GM12878 (cell line): ENCODE measurements at regions not wholly inside any gene's neighbourhood (a gene's known extent, or its start where the extent isn't known, plus 50 kb on each side); places are given as distances from the start of the nearest gene placed in this dataset.

Experiments
- ATAC-seq: fragments of 200-7000 bp; cut with Tn5 transposase; 3 replicates; pipeline ENCODE4 v1.9.1; 2020; ENCODE audit warnings: mild to moderate bottlenecking, moderate library complexity
- BruUV-seq: library from RNA; stranded (reverse); fragments of 400-500 nt; replicated peaks from 2 replicates; lab custom pipeline; 2021; lab: Mats Ljungman, UMichigan
- CTCF ChIA-PET: fragments of 300-600 bp; sonication (Branson Sonifier 250); formaldehyde crosslinking; extraction: SDS; loops from one replicate; lab custom pipeline; 2021; ENCODE audit warnings: inconsistent platforms; lab: Yijun Ruan, JAX
- POLR2A ChIA-PET: fragments of 350-600 bp; formaldehyde crosslinking; extraction: SDS; loops from one replicate; lab custom pipeline; 2021; ENCODE audit warnings: inconsistent platforms; lab: Charles Lee
- RAD21 ChIA-PET: fragments of 300-600 bp; sonication (Branson Sonifier 250); formaldehyde crosslinking; loops from one replicate; lab custom pipeline; 2023; ENCODE audit warnings: antibody characterized with exemption; ENCODE audit not compliant: unreplicated experiment; lab: Charles Lee
- SMC1A ChIA-PET: fragments of 300-600 bp; sonication (Branson Sonifier 250); formaldehyde crosslinking; loops from one replicate; lab custom pipeline; 2023; ENCODE audit not compliant: unreplicated experiment, uncharacterized antibody; lab: Charles Lee
- DNase-seq: peaks from one replicate; pipeline ENCODE4 v3.0.0-alpha.2; 2011; ENCODE audit warnings: low read depth, low spot score
- FAIRE-seq: peaks from 3 replicates; lab custom pipeline; 2011; peaks lifted over from hg19 to GRCh38; lab: Jason Lieb, UNC
- H2AFZ ChIP-seq: 2 replicates; pipeline ENCODE4 v1.6.0; 2011; ENCODE audit warnings: low read depth, low read length, control low read depth; ENCODE audit not compliant: control insufficient read depth
- H3K27ac ChIP-seq: 2 replicates; pipeline ENCODE4 v1.5.1; 2011; ENCODE audit warnings: control low read depth; ENCODE audit not compliant: control insufficient read depth, insufficient read depth
- H3K27me3 ChIP-seq, 2 experiments: replicated peaks in 1 of 2; 2 replicates each; pipeline versions ENCODE4 v1.6.0 to v1.6.1; 2011; ENCODE audit warnings: low read length in 1 of 2; ENCODE audit not compliant: control insufficient read depth in 2 of 2, insufficient read depth in 2 of 2
- H3K36me3 ChIP-seq, 2 experiments: 2 replicates each; pipeline ENCODE4 v1.5.1; 2011; ENCODE audit warnings: low read length in 1 of 2; ENCODE audit not compliant: control insufficient read depth in 2 of 2, insufficient read depth in 2 of 2
- H3K4me1 ChIP-seq: 2 replicates; pipeline ENCODE4 v1.6.1; 2011; ENCODE audit warnings: mild to moderate bottlenecking, low read length, moderate library complexity, mixed read lengths; ENCODE audit not compliant: control insufficient read depth, insufficient read depth
- H3K4me2 ChIP-seq: 2 replicates; pipeline ENCODE4 v1.6.0; 2011; ENCODE audit warnings: control low read depth; ENCODE audit not compliant: control insufficient read depth, insufficient read depth
- H3K4me3 ChIP-seq: fragments of 200-600 bp; sonication (generic); 2 replicates; pipeline ENCODE4 v1.5.1; 2016
- H3K79me2 ChIP-seq: 2 replicates; pipeline ENCODE4 v1.6.0; 2011; ENCODE audit warnings: low read length; ENCODE audit not compliant: control insufficient read depth, insufficient read depth
- H3K9ac ChIP-seq: 2 replicates; pipeline ENCODE4 v1.8.0; 2011; ENCODE audit warnings: low read length, control low read depth, mixed read lengths; ENCODE audit not compliant: control insufficient read depth, insufficient read depth
- H3K9me3 ChIP-seq: replicated peaks from 3 replicates; pipeline ENCODE4 v1.5.1; 2011; ENCODE audit warnings: mild to moderate bottlenecking, low read length; ENCODE audit not compliant: control insufficient read depth, insufficient read depth
- H4K20me1 ChIP-seq: 2 replicates; pipeline ENCODE4 v1.6.0; 2011; ENCODE audit not compliant: control insufficient read depth, insufficient read depth
- ATF2 ChIP-seq: IDR thresholded peaks from 2 replicates; pipeline ENCODE4 v1.6.1; 2012; ENCODE audit warnings: low read length, inconsistent platforms
- BCL3 ChIP-seq: IDR thresholded peaks from 2 replicates; pipeline ENCODE4 v1.6.1; 2011; ENCODE audit warnings: borderline replicate concordance, low read depth, mild to moderate bottlenecking, moderate library complexity, low read length; ENCODE audit not compliant: insufficient read depth, poor library complexity, severe bottlenecking
- CBX3 ChIP-seq: fragments of 200-600 bp; sonication (generic); IDR thresholded peaks from 2 replicates; pipeline ENCODE4 v1.6.1; 2016; ENCODE audit warnings: low read depth, borderline replicate concordance
- CHD4 ChIP-seq: fragments of 200-600 bp; sonication (generic); IDR thresholded peaks from 2 replicates; pipeline ENCODE4 v1.6.1; 2016; ENCODE audit warnings: mild to moderate bottlenecking
- CREM ChIP-seq: IDR thresholded peaks from 2 replicates; pipeline ENCODE4 v1.6.1; 2014; ENCODE audit warnings: antibody characterized with exemption, low read depth
- CUX1 ChIP-seq: IDR thresholded peaks from 2 replicates; pipeline ENCODE4 v1.6.1; 2012; ENCODE audit warnings: improper control_type of control experiment, low read depth, low read length; ENCODE audit not compliant: insufficient replicate concordance
- HCFC1 ChIP-seq: fragments of 150-350 bp; IDR thresholded peaks from 2 replicates; pipeline ENCODE4 v1.6.1; 2014; ENCODE audit warnings: low read length
- JUNB ChIP-seq: IDR thresholded peaks from 2 replicates; pipeline ENCODE4 v1.6.1; 2016; ENCODE audit warnings: antibody characterized with exemption, mild to moderate bottlenecking
- NR2C1 ChIP-seq: fragments of 450-650 bp; IDR thresholded peaks from 2 replicates; pipeline ENCODE4 v1.6.1; 2017; ENCODE audit warnings: antibody characterized with exemption, mild to moderate bottlenecking, moderate library complexity
- WRNIP1 ChIP-seq: IDR thresholded peaks from 2 replicates; pipeline ENCODE4 v1.6.1; 2011; ENCODE audit warnings: low read depth, low read length, improper control_type of control experiment, borderline replicate concordance
- in situ Hi-C: fragments of 300-500 bp; cut with MboI; formaldehyde crosslinking; loops from 9 replicates; pipeline ENCODE4 v1.14.3; 2018; ENCODE audit warnings: mixed read lengths
- intact Hi-C: fragments of 100-400 bp; cut with micrococcal nuclease; formaldehyde crosslinking; loops from one replicate; pipeline ENCODE4 v1.14.2; 2022; ENCODE audit not compliant: unreplicated experiment

- intact Hi-C loops (no loop called here), in situ Hi-C loops (no loop called here)
- no peak overlapping the region for H3K4me3 ChIP-seq
- no peaks in the 10 kb centered on the region for H4K20me1 ChIP-seq
- H3K4me2 ChIP-seq: no peak overlapping the region
- TF ChIP-seq JUNB: no peak
- no peak for TF ChIP-seq NR2C1
- no peak for TF ChIP-seq CREM
- TF ChIP-seq BCL3: no peak
- TF ChIP-seq CBX3: no peak
- no peak for TF ChIP-seq ATF2
- no peak for TF ChIP-seq CUX1
- TF ChIP-seq CHD4: no peak
- TF ChIP-seq WRNIP1: no peak
- no peak for TF ChIP-seq HCFC1
- no peak overlapping the region for H2AFZ ChIP-seq
- no peak for DNase-seq
- H3K27ac ChIP-seq: no peak overlapping the region
- H3K9me3 ChIP-seq: no peaks in the 10 kb centered on the region
- FAIRE-seq: no peak
- ATAC-seq: no peak
- H3K27me3 ChIP-seq: no peaks in the 10 kb centered on the region
- no peaks in the 10 kb centered on the region for H3K36me3 ChIP-seq
- H3K79me2 ChIP-seq: no peaks in the 10 kb centered on the region
- POLR2A ChIA-PET: no interaction called here
- RAD21 ChIA-PET: no interaction called here
- CTCF ChIA-PET: no interaction called here
- no TSS peak for BruUV-seq
- no peaks in the 10 kb centered on the region for H3K4me1 ChIP-seq
- H3K9ac ChIP-seq: no peak overlapping the region
- SMC1A ChIA-PET: no interaction called here
These were observed 710.0 kb downstream of the LRFN5 start for GRCh38 chr14:42316693-42317092.
